HEK293 (cell line): ENCODE measurements at regions not wholly inside any gene's neighbourhood (a gene's known extent, or its start where the extent isn't known, plus 50 kb on each side); places are given as distances from the start of the nearest gene placed in this dataset.

ENCODE experiments used
- CTCF ChIA-PET: fragments of 350-600 bp; formaldehyde crosslinking; extraction: SDS; loops from one replicate; lab custom pipeline; 2021; ENCODE audit warnings: antibody characterized with exemption; lab: Yijun Ruan, JAX
- POLR2A ChIA-PET: fragments of 300-600 bp; formaldehyde crosslinking; extraction: SDS; loops from one replicate; lab custom pipeline; 2020; ENCODE audit warnings: antibody characterized with exemption, inconsistent platforms; lab: Yijun Ruan, JAX
- H3K27ac ChIP-seq: fragments of 200-500 bp; sonication (Bioruptor generic); 2 replicates; pipeline ENCODE4 v1.5.1; 2014; ENCODE audit warnings: low read depth, low read length, control low read depth, inconsistent platforms; ENCODE audit errors: extremely low read depth
- H3K36me3 ChIP-seq, 2 experiments: fragments of 200-500 bp in 1 of 2; sonication (Bioruptor generic) in 1 of 2; 1 replicate in 1 of 2; 2 replicates in 1 of 2; pipeline ENCODE4 v1.5.1; 2014 to 2017; ENCODE audit warnings: inconsistent platforms in 2 of 2, low read length in 2 of 2; ENCODE audit not compliant: control insufficient read depth in 2 of 2, insufficient read depth in 1 of 2
- H3K4me1 ChIP-seq: fragments of 200-500 bp; sonication (Bioruptor generic); 2 replicates; pipeline ENCODE4 v1.5.1; 2014; ENCODE audit warnings: mild to moderate bottlenecking, low read length, inconsistent platforms; ENCODE audit not compliant: control insufficient read depth, insufficient read depth
- H3K4me3 ChIP-seq: 2 replicates; pipeline ENCODE4 v1.5.1; 2011; ENCODE audit warnings: low read depth, mild to moderate bottlenecking, control low read depth, low read length, moderate library complexity
- H3K9me3 ChIP-seq: fragments of 200-500 bp; sonication (Bioruptor generic); 2 replicates; pipeline ENCODE4 v1.5.1; 2014; ENCODE audit warnings: low read depth, low read length, inconsistent platforms; ENCODE audit not compliant: control insufficient read depth, insufficient read depth
- MEIS1 ChIP-seq: sonication (generic); formaldehyde crosslinking; IDR thresholded peaks from 2 replicates; pipeline ENCODE4 v1.8.1; 2022; ENCODE audit warnings: missing genetic modification reagents, mild to moderate bottlenecking, borderline replicate concordance
- MYNN ChIP-seq: fragments of 450-650 bp; formaldehyde crosslinking; IDR thresholded peaks from 2 replicates; pipeline ENCODE4 v1.5.1; 2016; ENCODE audit warnings: missing biosample characterization, missing genetic modification characterization, borderline replicate concordance
- ZBTB21 ChIP-seq: fragments of 450-650 bp; formaldehyde crosslinking; IDR thresholded peaks from 2 replicates; pipeline ENCODE4 v1.5.1; 2017; ENCODE audit warnings: missing biosample characterization, missing genetic modification characterization
- ZBTB48 ChIP-seq: fragments of 450-650 bp; formaldehyde crosslinking; IDR thresholded peaks from 2 replicates; pipeline ENCODE4 v1.5.1; 2016; ENCODE audit warnings: missing biosample characterization, missing genetic modification characterization
- ZNF211 ChIP-seq: fragments of 450-650 bp; formaldehyde crosslinking; IDR thresholded peaks from 2 replicates; pipeline ENCODE4 v1.5.1; 2016; ENCODE audit warnings: low read depth, missing biosample characterization, missing genetic modification characterization
- ZNF221 ChIP-seq: fragments of 450-650 bp; formaldehyde crosslinking; IDR thresholded peaks from 2 replicates; pipeline ENCODE4 v1.5.1; 2017; ENCODE audit warnings: missing biosample characterization, missing genetic modification characterization, borderline replicate concordance
- ZNF274 ChIP-seq, 2 experiments: fragments of 200-500 bp in 1 of 2; fragments of 450-650 bp in 1 of 2; sonication (Bioruptor generic) in 1 of 2; formaldehyde crosslinking in 1 of 2; IDR thresholded peaks; 2 replicates each; pipeline versions ENCODE4 v1.5.1 to v1.6.1; 2014 to 2016; ENCODE audit warnings: borderline replicate concordance in 1 of 2, inconsistent platforms in 1 of 2, low read length in 1 of 2, missing biosample characterization in 1 of 2, missing genetic modification characterization in 1 of 2
- ZNF335 ChIP-seq: fragments of 450-650 bp; formaldehyde crosslinking; conservative IDR thresholded peaks from 2 replicates; pipeline ENCODE4 v1.5.1; 2016; ENCODE audit warnings: missing biosample characterization, missing genetic modification characterization
- ZNF391 ChIP-seq: fragments of 450-650 bp; formaldehyde crosslinking; IDR thresholded peaks from 2 replicates; pipeline ENCODE4 v1.5.1; 2016; ENCODE audit warnings: low read depth, missing biosample characterization, missing genetic modification characterization, borderline replicate concordance
- ZNF394 ChIP-seq: fragments of 450-650 bp; formaldehyde crosslinking; IDR thresholded peaks from 2 replicates; pipeline ENCODE4 v1.5.1; 2016; ENCODE audit warnings: missing biosample characterization, missing genetic modification characterization, mild to moderate bottlenecking, moderate library complexity, borderline replicate concordance
- ZNF626 ChIP-seq: fragments of 450-650 bp; sonication (Bioruptor Pico); formaldehyde crosslinking; IDR thresholded peaks from 2 replicates; pipeline ENCODE4 v1.5.1; 2018; ENCODE audit warnings: missing biosample characterization, missing genetic modification characterization, inconsistent platforms
- ZNF654 ChIP-seq: fragments of 450-650 bp; formaldehyde crosslinking; IDR thresholded peaks from 2 replicates; pipeline ENCODE4 v1.5.1; 2016; ENCODE audit warnings: low read depth, missing biosample characterization, missing genetic modification characterization
- ZNF660 ChIP-seq: fragments of 450-650 bp; IDR thresholded peaks from 2 replicates; pipeline ENCODE4 v1.5.1; 2018; ENCODE audit warnings: missing biosample characterization, mild to moderate bottlenecking, missing genetic modification characterization
- ZNF777 ChIP-seq: fragments of 450-650 bp; formaldehyde crosslinking; IDR thresholded peaks from 2 replicates; pipeline ENCODE4 v1.5.1; 2017; ENCODE audit warnings: missing biosample characterization, missing genetic modification characterization, borderline replicate concordance
- ZXDB ChIP-seq: fragments of 450-650 bp; formaldehyde crosslinking; IDR thresholded peaks from 2 replicates; pipeline ENCODE4 v1.5.1; 2016; ENCODE audit warnings: missing biosample characterization, missing genetic modification characterization
- TF ChIP-seq, protein P1 (sequence below): fragments of 450-650 bp; formaldehyde crosslinking; IDR thresholded peaks from 2 replicates; pipeline ENCODE4 v1.5.1; 2017; ENCODE audit warnings: missing biosample characterization, missing genetic modification characterization
- TF ChIP-seq, protein P2 (sequence below): fragments of 450-650 bp; formaldehyde crosslinking; IDR thresholded peaks from 2 replicates; pipeline ENCODE4 v1.5.1; 2017; ENCODE audit warnings: missing biosample characterization, mild to moderate bottlenecking, missing genetic modification characterization, moderate library complexity
- TF ChIP-seq, protein P3 (sequence below): fragments of 450-650 bp; formaldehyde crosslinking; IDR thresholded peaks from 2 replicates; pipeline ENCODE4 v1.5.1; 2016; ENCODE audit warnings: missing biosample characterization, missing genetic modification characterization, low read depth

DNA sequence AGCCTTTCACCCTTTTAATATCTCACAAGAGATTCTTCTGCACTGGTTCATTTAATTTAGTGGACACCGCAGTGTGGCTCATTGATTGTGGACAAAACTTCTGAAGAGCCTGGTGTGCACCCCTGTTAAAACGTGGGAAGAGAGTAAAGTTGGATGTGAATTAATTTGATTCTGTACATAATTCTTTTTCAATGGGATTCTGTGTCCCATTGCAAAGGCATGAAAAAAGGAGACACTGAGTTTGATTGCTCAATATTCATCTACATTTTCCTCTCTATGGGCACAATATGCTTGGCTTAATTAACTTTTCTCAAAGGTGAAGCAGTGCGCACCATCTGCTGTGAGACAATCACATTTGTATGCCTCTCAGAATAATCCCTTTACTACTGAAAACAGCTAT lies 95.1 kb downstream of the BARHL2 start:
- POLR2A ChIA-PET: no interaction called here
- Histone ChIP-seq H3K9me3 (no peaks in the 10 kb centered on the region), H3K4me3 (no peak overlapping the region), H3K36me3 (no peaks in the 10 kb centered on the region), H3K27ac (no peak overlapping the region), H3K4me1 (no peaks in the 10 kb centered on the region)
- TF ChIP-seq ZNF221 (tag by site-specific recombination) (no peak), ZBTB21 (tag by site-specific recombination) (no peak), ZNF391 (tag by site-specific recombination) (no peak), ZXDB (tag by site-specific recombination) (no peak), ZNF394 (tag by site-specific recombination) (no peak), ZNF660 (tag by site-specific recombination) (no peak), ZNF777 (tag by site-specific recombination) (no peak), ZNF626 (tag by site-specific recombination) (no peak), ZNF211 (tag by site-specific recombination) (no peak), ZNF274 (IDR thresholded peaks at IDR 0.05; ENCODE audit: low read length) (no peak), ZNF274 (tag by site-specific recombination; IDR thresholded peaks at IDR 0.05; ENCODE audit: borderline replicate concordance) (no peak), ZBTB48 (no peak), MEIS1 (CRISPR knock-in tag) (no peak), MYNN (tag by site-specific recombination) (no peak)
- TF ChIP-seq, protein P1, sequence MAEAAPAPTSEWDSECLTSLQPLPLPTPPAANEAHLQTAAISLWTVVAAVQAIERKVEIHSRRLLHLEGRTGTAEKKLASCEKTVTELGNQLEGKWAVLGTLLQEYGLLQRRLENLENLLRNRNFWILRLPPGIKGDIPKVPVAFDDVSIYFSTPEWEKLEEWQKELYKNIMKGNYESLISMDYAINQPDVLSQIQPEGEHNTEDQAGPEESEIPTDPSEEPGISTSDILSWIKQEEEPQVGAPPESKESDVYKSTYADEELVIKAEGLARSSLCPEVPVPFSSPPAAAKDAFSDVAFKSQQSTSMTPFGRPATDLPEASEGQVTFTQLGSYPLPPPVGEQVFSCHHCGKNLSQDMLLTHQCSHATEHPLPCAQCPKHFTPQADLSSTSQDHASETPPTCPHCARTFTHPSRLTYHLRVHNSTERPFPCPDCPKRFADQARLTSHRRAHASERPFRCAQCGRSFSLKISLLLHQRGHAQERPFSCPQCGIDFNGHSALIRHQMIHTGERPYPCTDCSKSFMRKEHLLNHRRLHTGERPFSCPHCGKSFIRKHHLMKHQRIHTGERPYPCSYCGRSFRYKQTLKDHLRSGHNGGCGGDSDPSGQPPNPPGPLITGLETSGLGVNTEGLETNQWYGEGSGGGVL (tag by site-specific recombination): no peak
- TF ChIP-seq, protein P2, sequence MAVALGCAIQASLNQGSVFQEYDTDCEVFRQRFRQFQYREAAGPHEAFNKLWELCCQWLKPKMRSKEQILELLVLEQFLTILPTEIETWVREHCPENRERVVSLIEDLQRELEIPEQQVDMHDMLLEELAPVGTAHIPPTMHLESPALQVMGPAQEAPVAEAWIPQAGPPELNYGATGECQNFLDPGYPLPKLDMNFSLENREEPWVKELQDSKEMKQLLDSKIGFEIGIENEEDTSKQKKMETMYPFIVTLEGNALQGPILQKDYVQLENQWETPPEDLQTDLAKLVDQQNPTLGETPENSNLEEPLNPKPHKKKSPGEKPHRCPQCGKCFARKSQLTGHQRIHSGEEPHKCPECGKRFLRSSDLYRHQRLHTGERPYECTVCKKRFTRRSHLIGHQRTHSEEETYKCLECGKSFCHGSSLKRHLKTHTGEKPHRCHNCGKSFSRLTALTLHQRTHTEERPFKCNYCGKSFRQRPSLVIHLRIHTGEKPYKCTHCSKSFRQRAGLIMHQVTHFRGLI: no peak
- TF ChIP-seq, protein P3, sequence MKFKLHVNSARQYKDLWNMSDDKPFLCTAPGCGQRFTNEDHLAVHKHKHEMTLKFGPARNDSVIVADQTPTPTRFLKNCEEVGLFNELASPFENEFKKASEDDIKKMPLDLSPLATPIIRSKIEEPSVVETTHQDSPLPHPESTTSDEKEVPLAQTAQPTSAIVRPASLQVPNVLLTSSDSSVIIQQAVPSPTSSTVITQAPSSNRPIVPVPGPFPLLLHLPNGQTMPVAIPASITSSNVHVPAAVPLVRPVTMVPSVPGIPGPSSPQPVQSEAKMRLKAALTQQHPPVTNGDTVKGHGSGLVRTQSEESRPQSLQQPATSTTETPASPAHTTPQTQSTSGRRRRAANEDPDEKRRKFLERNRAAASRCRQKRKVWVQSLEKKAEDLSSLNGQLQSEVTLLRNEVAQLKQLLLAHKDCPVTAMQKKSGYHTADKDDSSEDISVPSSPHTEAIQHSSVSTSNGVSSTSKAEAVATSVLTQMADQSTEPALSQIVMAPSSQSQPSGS: no peak
- CTCF ChIA-PET: no interaction called here

DNA sequence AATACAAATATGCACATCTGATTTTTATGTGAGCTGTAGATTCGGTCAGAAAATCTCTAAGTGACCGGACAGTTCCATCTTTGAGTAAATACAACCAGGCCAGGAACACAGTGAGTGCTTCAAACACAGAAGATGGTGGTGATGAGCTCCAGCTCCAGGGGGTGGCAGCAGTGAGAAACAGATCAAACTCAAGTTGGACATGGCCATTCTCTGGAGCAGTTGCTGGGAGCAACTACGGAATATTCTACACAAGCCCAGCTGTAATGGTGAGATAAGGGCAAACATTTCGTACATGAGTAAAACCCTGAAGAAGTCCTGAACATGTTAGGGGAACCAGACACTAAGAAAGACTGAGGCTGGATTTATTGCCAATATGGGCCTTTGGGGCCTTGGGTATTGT lies 100.7 kb downstream of the BARHL2 start:
- POLR2A ChIA-PET: no interaction called here
- Histone ChIP-seq H3K9me3 (no peaks in the 10 kb centered on the region), H3K36me3 (no peaks in the 10 kb centered on the region), H3K4me3 (no peak overlapping the region), H3K27ac (no peak overlapping the region), H3K4me1 (no peaks in the 10 kb centered on the region)
- TF ChIP-seq ZNF335 (tag by site-specific recombination) (no peak), ZNF654 (tag by site-specific recombination) (peak; percentile 31; the same call in 1 of the 2 replicates)
- CTCF ChIA-PET: interaction anchor here (0.7 to 2.6 kb wide), 9 partner anchors 11 to 1643 kb away, joined by 3 to 8 read pairs (median 4); no protein-coding TSS in a partner anchor
